Stimulated activated naive CD8-positive, alpha-beta T cell treated with anti-CD3 and anti-CD28 coated beads, Interleukin-15, amount 100 ng/mL, for 72 hours (primary cell): ENCODE measurements at regions not wholly inside any gene's neighbourhood (a gene's known extent, or its start where the extent isn't known, plus 50 kb on each side); places are given as distances from the start of the nearest gene placed in this dataset.

ENCODE experiments used
- ATAC-seq: fragments of 150-1000 bp; cut with Tn5 transposase; 2 replicates; pipeline ENCODE4 v1.10.0; 2021; ENCODE audit warnings: mild to moderate bottlenecking, moderate library complexity
- DNase-seq, 2 donors: peaks; one replicate each; pipeline ENCODE4 v3.0.0; 2021 to 2022
- H3K27ac Mint-ChIP-seq, 2 donors: one replicate each; pipeline ENCODE4 v1.8.0; 2022; ENCODE audit warnings: mild to moderate bottlenecking in 2 of 2, mixed read lengths in 2 of 2, moderate library complexity in 2 of 2
- H3K27me3 Mint-ChIP-seq: one replicate; pipeline ENCODE4 v1.8.0; 2022; ENCODE audit warnings: mixed read lengths
- H3K4me1 Mint-ChIP-seq: one replicate; pipeline ENCODE4 v1.8.0; 2022; ENCODE audit warnings: mild to moderate bottlenecking, mixed read lengths
- H3K4me3 Mint-ChIP-seq, 2 donors: one replicate each; pipeline ENCODE4 v1.8.0; 2022; ENCODE audit warnings: mild to moderate bottlenecking in 2 of 2, mixed read lengths in 2 of 2, moderate library complexity in 1 of 2
- H3K9me3 Mint-ChIP-seq, 2 donors: one replicate each; pipeline ENCODE4 v1.8.0; 2022; ENCODE audit warnings: mixed read lengths in 2 of 2

GRCh38 chr1:199700551-199700950 lies 327.0 kb upstream of the NR5A2 start:
- ATAC-seq: no peak
- Mint-ChIP-seq H3K27ac (no peak overlapping the region), H3K9me3 (no peaks in the 10 kb centered on the region), H3K27me3 (peaks cover 6% of the 10 kb centered on the region), H3K4me1 (no peaks in the 10 kb centered on the region), H3K4me3 (no peak overlapping the region)
- no peak for DNase-seq

DNA sequence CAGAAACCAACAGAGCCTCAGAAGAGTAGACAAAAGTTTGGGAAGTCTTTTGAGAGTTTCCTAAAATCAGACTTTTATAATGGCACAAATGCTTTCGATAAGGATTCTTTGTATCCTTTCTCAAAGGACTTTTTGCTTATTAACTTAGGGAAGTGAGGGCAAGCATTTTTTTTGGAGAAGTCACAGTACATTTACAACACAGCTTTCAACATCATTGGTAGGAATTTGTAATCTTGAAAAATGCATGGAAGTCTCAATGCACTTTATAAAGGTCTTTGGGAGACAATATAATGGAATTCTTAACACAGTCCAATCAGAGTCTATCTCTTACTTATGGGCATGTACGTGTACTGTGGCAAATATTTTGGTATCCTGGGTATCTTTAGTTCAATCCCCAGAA lies 325.8 kb upstream of the NR5A2 start:
- DNase-seq (no peak), ATAC-seq (no peak)
- Mint-ChIP-seq H3K4me3 (no peak overlapping the region), H3K4me1 (no peaks in the 10 kb centered on the region), H3K27ac (no peak overlapping the region), H3K27me3 (peaks cover 6% of the 10 kb centered on the region), H3K9me3 (no peaks in the 10 kb centered on the region)

GRCh38 chr1:199704231-199704630 lies 323.3 kb upstream of the NR5A2 start:
- no peaks in the 10 kb centered on the region for H3K4me1 Mint-ChIP-seq
- no peak overlapping the region for H3K27ac Mint-ChIP-seq
- no peaks in the 10 kb centered on the region for H3K9me3 Mint-ChIP-seq
- ATAC-seq (no peak), DNase-seq (no peak)
- no peak overlapping the region for H3K4me3 Mint-ChIP-seq
- H3K27me3 Mint-ChIP-seq: no peaks in the 10 kb centered on the region

- Mint-ChIP-seq H3K27me3 (peaks cover 7% of the 10 kb centered on the region), H3K27ac (peak overlapping the region in 1 of 2 donors; percentile 40), H3K4me3 (no peak overlapping the region), H3K4me1 (no peaks in the 10 kb centered on the region), H3K9me3 (peaks cover 0 to 8% of the 10 kb centered on the region in 2 donors)
- no peak for DNase-seq
- no peak for ATAC-seq
Measured at GRCh38 chr1:199705825-199706224, 321.7 kb upstream of the NR5A2 start.

- Mint-ChIP-seq H3K27ac (no peak overlapping the region), H3K9me3 (peaks cover 10 to 20% of the 10 kb centered on the region in 2 donors), H3K4me1 (no peaks in the 10 kb centered on the region), H3K27me3 (peaks cover 18% of the 10 kb centered on the region), H3K4me3 (no peak overlapping the region)
- DNase-seq: no peak
- no peak for ATAC-seq
Measured at GRCh38 chr1:199706826-199707606, 320.5 kb upstream of the NR5A2 start.

DNA sequence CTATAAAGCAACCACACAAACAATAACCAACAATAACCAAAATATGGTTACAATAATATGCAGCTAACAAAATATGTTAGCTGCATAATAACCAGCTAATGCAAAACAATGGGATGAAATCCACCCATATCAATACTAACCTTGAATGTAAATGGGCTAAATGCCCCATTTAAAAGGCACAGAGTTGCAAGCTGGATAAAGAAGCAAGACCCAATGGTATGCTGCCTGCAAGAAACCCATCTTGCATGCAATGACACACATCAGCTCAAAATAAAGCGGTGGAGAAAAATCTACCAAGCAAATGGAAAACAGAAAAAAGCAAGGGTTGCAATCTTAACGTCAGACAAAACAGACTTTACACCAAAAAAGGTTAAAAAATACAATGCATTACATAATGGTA lies 316.5 kb upstream of the NR5A2 start:
- Mint-ChIP-seq H3K4me3 (no peak overlapping the region), H3K27ac (no peak overlapping the region), H3K27me3 (peaks cover 29% of the 10 kb centered on the region), H3K9me3 (peaks cover 10 to 23% of the 10 kb centered on the region in 2 donors), H3K4me1 (no peaks in the 10 kb centered on the region)
- DNase-seq (no peak), ATAC-seq (no peak)

DNA sequence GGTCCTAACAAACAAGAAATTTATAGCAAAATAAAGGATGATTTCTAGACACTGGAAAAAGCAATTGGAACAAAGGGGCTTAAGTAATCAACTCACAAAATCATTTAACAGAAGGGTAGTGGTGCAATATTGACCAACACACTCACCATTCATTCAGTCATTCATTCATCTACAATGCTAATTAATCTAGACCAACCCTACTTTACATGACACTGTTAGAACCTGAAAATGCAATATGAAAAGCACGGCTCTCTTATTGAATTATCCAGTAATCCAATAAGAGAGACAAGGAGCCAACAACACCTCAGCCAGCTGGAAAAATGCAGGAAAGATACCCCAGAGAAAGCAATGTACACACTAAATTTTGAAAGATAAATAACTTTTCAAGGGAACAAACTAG lies 310.8 kb upstream of the NR5A2 start:
- no peak overlapping the region for H3K4me3 Mint-ChIP-seq
- no peaks in the 10 kb centered on the region for H3K4me1 Mint-ChIP-seq
- H3K9me3 Mint-ChIP-seq: peaks cover 3 to 6% of the 10 kb centered on the region in 2 donors
- no peak for ATAC-seq
- H3K27ac Mint-ChIP-seq: no peak overlapping the region
- peaks cover 32% of the 10 kb centered on the region for H3K27me3 Mint-ChIP-seq
- DNase-seq: no peak

DNA sequence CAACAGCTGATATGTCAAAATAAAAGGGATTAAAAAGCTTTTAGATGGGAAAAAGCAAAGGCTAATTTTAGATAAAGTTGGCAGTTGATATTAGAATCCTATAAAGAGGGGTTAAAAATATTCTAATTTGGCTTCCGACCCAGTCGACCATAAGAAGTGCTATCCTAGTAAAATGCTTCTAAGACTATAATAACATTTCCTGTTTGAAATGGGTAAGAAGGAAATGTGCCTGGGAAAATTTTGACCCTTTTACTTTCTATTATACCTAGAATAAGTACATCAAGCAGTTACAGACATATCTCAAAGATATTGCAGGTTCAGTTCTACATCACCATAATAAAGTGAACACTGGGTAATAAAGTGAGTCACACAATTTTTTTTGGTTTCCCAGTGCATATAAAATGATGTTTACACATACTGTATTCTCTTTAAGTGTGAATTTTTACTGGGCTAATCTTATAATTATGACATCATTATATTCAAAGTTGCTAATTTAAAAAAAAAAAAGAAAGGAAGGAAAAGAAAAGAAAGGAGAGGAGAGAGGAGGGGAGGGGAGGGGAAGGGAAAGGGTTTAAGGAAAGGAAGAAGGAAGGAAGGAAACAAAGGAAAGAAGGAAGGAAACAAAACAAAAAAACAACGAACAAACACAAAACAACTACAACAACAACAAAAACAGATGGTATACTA lies 308.2 kb upstream of the NR5A2 start:
- H3K4me1 Mint-ChIP-seq: no peaks in the 10 kb centered on the region
- DNase-seq (no peak), ATAC-seq (no peak)
- no peaks in the 10 kb centered on the region for H3K9me3 Mint-ChIP-seq
- no peak overlapping the region for H3K4me3 Mint-ChIP-seq
- H3K27me3 Mint-ChIP-seq: peaks cover 27% of the 10 kb centered on the region
- peak overlapping the region in 1 of 2 donors; percentile 68 for H3K27ac Mint-ChIP-seq

GRCh38 chr1:199720496-199720895 lies 307.0 kb upstream of the NR5A2 start:
- peak; percentile 55 for ATAC-seq

DNA sequence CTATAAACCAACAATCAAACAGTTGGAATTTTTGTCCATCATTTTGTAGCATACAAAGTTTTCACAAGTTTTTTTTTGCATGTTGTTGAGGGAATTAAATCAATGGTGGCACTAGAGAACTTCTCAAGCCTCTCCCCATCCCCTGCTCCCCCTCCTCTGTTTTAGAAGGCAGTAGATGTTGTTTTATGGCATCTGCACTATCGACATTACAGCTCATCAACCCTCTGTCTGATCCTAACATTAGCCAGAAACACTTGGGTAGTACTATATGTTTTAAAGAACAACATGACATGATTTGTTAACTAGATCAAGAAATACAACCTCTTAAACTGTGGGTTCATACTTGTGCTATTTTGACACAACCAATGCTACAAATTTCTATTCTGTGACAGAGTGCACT lies 306.5 kb upstream of the NR5A2 start:
- DNase-seq: no peak
- Mint-ChIP-seq H3K27ac (no peak overlapping the region), H3K4me1 (peaks cover 7% of the 10 kb centered on the region), H3K27me3 (peaks cover 30% of the 10 kb centered on the region), H3K9me3 (no peaks in the 10 kb centered on the region), H3K4me3 (no peak overlapping the region)
- no peak for ATAC-seq

More at GRCh38 chr1:199720496-199720895, 307.0 kb upstream of the NR5A2 start:
- H3K9me3 Mint-ChIP-seq: no peaks in the 10 kb centered on the region
- peaks cover 27% of the 10 kb centered on the region for H3K27me3 Mint-ChIP-seq
- DNase-seq: no peak
- peaks cover 7% of the 10 kb centered on the region for H3K4me1 Mint-ChIP-seq
- no peak overlapping the region for H3K27ac Mint-ChIP-seq
- no peak overlapping the region for H3K4me3 Mint-ChIP-seq

DNA sequence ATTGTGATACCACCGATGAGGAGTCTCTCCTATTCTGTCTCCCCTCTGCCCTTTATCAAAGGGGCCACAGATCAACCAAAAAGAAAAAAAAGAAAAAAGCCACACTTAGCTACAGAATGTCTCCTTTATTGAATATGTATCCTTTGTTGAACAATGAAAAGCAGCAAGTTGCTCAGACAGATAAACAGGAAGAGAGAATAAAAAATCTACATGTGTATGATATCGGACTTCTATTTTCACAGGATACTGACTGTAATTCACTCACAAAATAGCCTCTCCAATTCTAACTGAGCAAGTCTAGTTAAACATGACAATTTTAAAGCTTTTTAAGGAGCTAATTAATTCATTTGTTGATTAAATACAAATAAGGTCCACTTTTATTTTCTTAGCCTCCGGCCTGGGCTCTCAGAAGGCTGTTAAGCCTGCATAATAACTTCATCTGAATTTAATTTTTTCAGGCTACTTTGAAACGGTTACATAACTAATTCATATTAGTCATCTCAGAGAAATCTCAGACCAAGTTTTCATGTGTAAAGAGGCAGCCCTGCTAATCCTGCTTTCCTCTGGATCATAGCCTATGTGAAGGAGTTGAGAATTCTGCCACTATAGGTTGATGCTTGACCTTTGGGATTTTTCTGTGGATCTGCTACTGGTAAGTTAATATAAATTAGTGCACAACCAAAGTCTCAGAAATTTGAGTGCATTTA lies 304.1 kb upstream of the NR5A2 start:
- Mint-ChIP-seq H3K27me3 (peaks cover 37% of the 10 kb centered on the region), H3K27ac (no peak overlapping the region), H3K4me1 (peaks cover 7% of the 10 kb centered on the region), H3K4me3 (no peak overlapping the region), H3K9me3 (peaks cover 0 to 8% of the 10 kb centered on the region in 2 donors)
- ATAC-seq (no peak), DNase-seq (no peak)

GRCh38 chr1:199724049-199724448 lies 303.5 kb upstream of the NR5A2 start:
- ATAC-seq: no peak
- peaks cover 36% of the 10 kb centered on the region for H3K27me3 Mint-ChIP-seq
- H3K4me3 Mint-ChIP-seq: no peak overlapping the region
- H3K27ac Mint-ChIP-seq: no peak overlapping the region
- no peak for DNase-seq
- H3K9me3 Mint-ChIP-seq: peaks cover 0 to 8% of the 10 kb centered on the region in 2 donors
- H3K4me1 Mint-ChIP-seq: peaks cover 7% of the 10 kb centered on the region

- Mint-ChIP-seq H3K27me3 (peaks cover 41% of the 10 kb centered on the region), H3K4me3 (no peak overlapping the region), H3K27ac (no peak overlapping the region), H3K4me1 (peaks cover 7% of the 10 kb centered on the region), H3K9me3 (peaks cover 0 to 8% of the 10 kb centered on the region in 2 donors)
- ATAC-seq (peak; percentile 91), DNase-seq (peak in 1 of 2 donors; percentile 7)
Measured at GRCh38 chr1:199725002-199725565, 302.4 kb upstream of the NR5A2 start.

DNA sequence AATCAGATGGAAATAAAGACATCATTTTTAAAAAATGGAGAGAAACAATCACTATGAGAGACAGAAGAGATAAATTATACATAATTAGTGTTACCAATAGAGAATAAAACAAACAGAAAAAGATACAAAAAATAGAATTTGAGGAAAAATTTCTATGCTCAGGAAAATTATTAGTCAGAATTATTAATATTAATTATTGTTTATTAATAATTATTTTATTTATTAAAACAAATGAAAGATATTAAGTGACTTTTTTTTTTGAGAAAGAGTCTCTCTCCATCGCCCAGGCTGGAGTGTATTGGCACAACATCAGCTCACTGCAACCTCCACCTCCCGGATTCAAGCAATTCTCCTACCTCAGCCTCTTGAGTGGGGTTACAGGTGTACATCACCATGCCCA lies 299.8 kb upstream of the NR5A2 start:
- ATAC-seq: no peak
- no peak for DNase-seq
- H3K4me3 Mint-ChIP-seq: no peak overlapping the region
- peaks cover 7% of the 10 kb centered on the region for H3K4me1 Mint-ChIP-seq
- H3K27ac Mint-ChIP-seq: no peak overlapping the region
- peaks cover 0 to 8% of the 10 kb centered on the region in 2 donors for H3K9me3 Mint-ChIP-seq
- peaks cover 25% of the 10 kb centered on the region for H3K27me3 Mint-ChIP-seq

GRCh38 chr1:199728345-199728744 lies 299.2 kb upstream of the NR5A2 start:
- no peak for DNase-seq
- Mint-ChIP-seq H3K9me3 (peaks cover 0 to 8% of the 10 kb centered on the region in 2 donors), H3K4me1 (peaks cover 7% of the 10 kb centered on the region), H3K4me3 (no peak overlapping the region), H3K27ac (no peak overlapping the region), H3K27me3 (peaks cover 25% of the 10 kb centered on the region)
- ATAC-seq: no peak
